IPS-NIHi11 (cell line): ENCODE measurements at regions not wholly inside any gene's neighbourhood (a gene's known extent, or its start where the extent isn't known, plus 50 kb on each side); places are given as distances from the start of the nearest gene placed in this dataset.

ENCODE experiments used
- DNase-seq: peaks from one replicate; pipeline ENCODE4 v3.0.0; 2012; ENCODE audit warnings: mixed read lengths, low spot score

GRCh38 chr21:35366394-35367080 is 317.4 kb upstream of the RUNX1 start:
- no peak for DNase-seq

- no peak for DNase-seq
Measured at GRCh38 chr21:35363458-35363857, 314.4 kb upstream of the RUNX1 start.

GRCh38 chr21:35361988-35362387 is 312.9 kb upstream of the RUNX1 start:
- no peak for DNase-seq

- no peak for DNase-seq
Measured at GRCh38 chr21:35360870-35361570, 311.9 kb upstream of the RUNX1 start.

- no peak for DNase-seq
Measured at GRCh38 chr21:35359076-35359475, 310.0 kb upstream of the RUNX1 start.

- DNase-seq, result no peak
Measured at GRCh38 chr21:35358008-35358407, 308.9 kb upstream of the RUNX1 start.

GRCh38 chr21:35357041-35357780 is 308.1 kb upstream of the RUNX1 start:
- DNase-seq, result no peak

GRCh38 chr21:35354078-35354477 is 305.0 kb upstream of the RUNX1 start:
- no peak for DNase-seq

- DNase-seq, result no peak
Measured at GRCh38 chr21:35352793-35353192, 303.7 kb upstream of the RUNX1 start.

- no peak for DNase-seq
Measured at GRCh38 chr21:35352066-35352770, 303.1 kb upstream of the RUNX1 start.

GRCh38 chr21:35351434-35351833 is 302.3 kb upstream of the RUNX1 start:
- DNase-seq, result no peak

- DNase-seq, result no peak
Measured at GRCh38 chr21:35350965-35351364, 301.9 kb upstream of the RUNX1 start.

GRCh38 chr21:35349376-35350080 is 300.4 kb upstream of the RUNX1 start:
- no peak for DNase-seq

GRCh38 chr21:35348686-35349085 is 299.6 kb upstream of the RUNX1 start:
- DNase-seq, result no peak

- no peak for DNase-seq
Measured at GRCh38 chr21:35346697-35347096, 297.6 kb upstream of the RUNX1 start.

- no peak for DNase-seq
Measured at GRCh38 chr21:35345954-35346353, 296.9 kb upstream of the RUNX1 start.

GRCh38 chr21:35344582-35344981 is 295.5 kb upstream of the RUNX1 start:
- DNase-seq, result no peak

- no peak for DNase-seq
Measured at GRCh38 chr21:35343046-35343819, 294.1 kb upstream of the RUNX1 start.

GRCh38 chr21:35342440-35342839 is 293.3 kb upstream of the RUNX1 start:
- DNase-seq, result no peak

- no peak for DNase-seq
Measured at GRCh38 chr21:35340273-35340672, 291.2 kb upstream of the RUNX1 start.
